H9 (cell line): ENCODE measurements at regions not wholly inside any gene's neighbourhood (a gene's known extent, or its start where the extent isn't known, plus 50 kb on each side); places are given as distances from the start of the nearest gene placed in this dataset.
"Not testable (repeated sequence)": the region's sequence is repeated elsewhere in the genome, so short reads cannot be mapped to it uniquely, and the experiment has no call there.

Experiments
- DNase-seq: peaks from one replicate; pipeline ENCODE4 v3.0.0-alpha.2; 2017
- H2AFZ ChIP-seq: one replicate; pipeline ENCODE4 v1.6.1; 2013; ENCODE audit warnings: mild to moderate bottlenecking, low read length, control low read depth, moderate library complexity
- H2AK5ac ChIP-seq: 2 replicates; pipeline ENCODE4 v1.6.1; 2013; ENCODE audit warnings: low read length, control low read depth, mixed read lengths; ENCODE audit not compliant: insufficient read length
- H2BK120ac ChIP-seq: one replicate; pipeline ENCODE4 v1.6.1; 2013; ENCODE audit warnings: low read depth, mild to moderate bottlenecking, low read length, control low read depth, inconsistent platforms; ENCODE audit not compliant: poor library complexity, severe bottlenecking
- H2BK12ac ChIP-seq: 2 replicates; pipeline ENCODE4 v1.6.1; 2013; ENCODE audit warnings: low read length, control low read depth, mixed read lengths, low read depth; ENCODE audit not compliant: insufficient read length
- H2BK15ac ChIP-seq: 2 replicates; pipeline ENCODE4 v1.6.1; 2013; ENCODE audit warnings: low read depth, low read length, control low read depth
- H2BK20ac ChIP-seq: one replicate; pipeline ENCODE4 v1.6.1; 2013; ENCODE audit warnings: low read depth, mild to moderate bottlenecking, low read length, control low read depth, inconsistent platforms; ENCODE audit not compliant: poor library complexity, severe bottlenecking
- H2BK5ac ChIP-seq: 2 replicates; pipeline ENCODE4 v1.6.1; 2013; ENCODE audit warnings: low read length, control low read depth, mixed read lengths; ENCODE audit not compliant: insufficient read length
- H3K14ac ChIP-seq: 2 replicates; pipeline ENCODE4 v1.6.1; 2013; ENCODE audit warnings: low read length, control low read depth; ENCODE audit not compliant: insufficient read depth
- H3K18ac ChIP-seq: 2 replicates; pipeline ENCODE4 v1.6.1; 2013; ENCODE audit warnings: low read depth, mild to moderate bottlenecking, mixed read lengths, low read length, control low read depth; ENCODE audit not compliant: insufficient read length
- H3K23ac ChIP-seq: 2 replicates; pipeline ENCODE4 v1.6.1; 2013; ENCODE audit warnings: low read length, control low read depth, mixed read lengths, low read depth; ENCODE audit not compliant: insufficient read length
- H3K23me2 ChIP-seq: 2 replicates; pipeline ENCODE4 v1.6.1; 2013; ENCODE audit warnings: low read depth, mild to moderate bottlenecking, mixed read lengths, low read length, control low read depth; ENCODE audit not compliant: insufficient read length, poor library complexity, severe bottlenecking
- H3K27ac ChIP-seq: 2 replicates; pipeline ENCODE4 v1.5.1; 2013; ENCODE audit warnings: low read length, control low read depth, mixed read lengths, low read depth; ENCODE audit not compliant: insufficient read length
- H3K27me3 ChIP-seq: 2 replicates; pipeline ENCODE4 v1.6.1; 2013; ENCODE audit warnings: low read length, control low read depth, inconsistent platforms; ENCODE audit not compliant: insufficient read depth
- H3K4ac ChIP-seq: 2 replicates; pipeline ENCODE4 v1.6.1; 2013; ENCODE audit warnings: low read depth, mild to moderate bottlenecking, control low read depth, inconsistent platforms, low read length, moderate library complexity
- H3K4me1 ChIP-seq: 2 replicates; pipeline ENCODE4 v1.6.1; 2013; ENCODE audit warnings: low read length, control low read depth, inconsistent platforms; ENCODE audit not compliant: insufficient read depth
- H3K4me2 ChIP-seq: 2 replicates; pipeline ENCODE4 v1.6.1; 2013; ENCODE audit warnings: low read length, control low read depth, mixed read lengths; ENCODE audit not compliant: insufficient read length, insufficient read depth
- H3K56ac ChIP-seq: 2 replicates; pipeline ENCODE4 v1.6.1; 2013; ENCODE audit warnings: low read depth, mild to moderate bottlenecking, mixed read lengths, low read length, control low read depth; ENCODE audit not compliant: insufficient read length
- H3K79me1 ChIP-seq: 2 replicates; pipeline ENCODE4 v1.6.1; 2013; ENCODE audit warnings: low read depth, mild to moderate bottlenecking, moderate library complexity, low read length, control low read depth, inconsistent platforms; ENCODE audit not compliant: insufficient read depth, poor library complexity, severe bottlenecking
- H3K79me2 ChIP-seq: 2 replicates; pipeline ENCODE4 v1.6.1; 2013; ENCODE audit warnings: low read length, control low read depth, inconsistent platforms; ENCODE audit not compliant: insufficient read depth
- H3K9ac ChIP-seq: 2 replicates; pipeline ENCODE4 v1.6.1; 2013; ENCODE audit warnings: low read length, control low read depth, mixed read lengths; ENCODE audit not compliant: insufficient read length; ENCODE audit errors: extremely low read depth
- H3K9me3 ChIP-seq: one replicate; pipeline ENCODE4 v1.6.1; 2013; ENCODE audit warnings: low read depth, low read length, inconsistent platforms; ENCODE audit not compliant: control insufficient read depth
- H3T11ph ChIP-seq: one replicate; pipeline ENCODE4 v1.6.1; 2013; ENCODE audit warnings: mild to moderate bottlenecking, low read length, control low read depth, inconsistent platforms
- H4K20me1 ChIP-seq: one replicate; pipeline ENCODE4 v1.6.1; 2013; ENCODE audit not compliant: control insufficient read depth, insufficient read length, insufficient read depth
- H4K5ac ChIP-seq: 2 replicates; pipeline ENCODE4 v1.6.1; 2013; ENCODE audit warnings: low read depth, mild to moderate bottlenecking, mixed read lengths, low read length, control low read depth; ENCODE audit not compliant: insufficient read length
- H4K8ac ChIP-seq: replicated peaks from 2 replicates; pipeline ENCODE4 v1.6.1; 2013; ENCODE audit warnings: low read length, control low read depth, mixed read lengths, low read depth; ENCODE audit not compliant: insufficient read length
- H4K91ac ChIP-seq: 2 replicates; pipeline ENCODE4 v1.6.1; 2013; ENCODE audit warnings: low read depth, mild to moderate bottlenecking, moderate library complexity, mixed read lengths, low read length, control low read depth; ENCODE audit not compliant: insufficient read length
- H3K27ac Mint-ChIP-seq, 3 experiments: 2 replicates in 2 of 3; 3 replicates in 1 of 3; pipeline ENCODE4 v1.8.0; 2020 to 2021; ENCODE audit warnings: mixed read lengths in 3 of 3, mild to moderate bottlenecking in 1 of 3, moderate library complexity in 1 of 3
- H3K27me3 Mint-ChIP-seq: 2 replicates; pipeline ENCODE4 v1.8.0; 2021; ENCODE audit warnings: low read depth, mild to moderate bottlenecking, moderate library complexity, mixed read lengths
- H3K36me3 Mint-ChIP-seq, 3 experiments: 2 replicates in 2 of 3; 3 replicates in 1 of 3; pipeline ENCODE4 v1.8.0; 2020 to 2021; ENCODE audit warnings: low read depth in 3 of 3, mixed read lengths in 3 of 3; ENCODE audit not compliant: insufficient read depth in 1 of 3
- H3K4me1 Mint-ChIP-seq, 2 experiments: 2 replicates each; pipeline ENCODE4 v1.8.0; 2020; ENCODE audit warnings: mixed read lengths in 2 of 2
- H3K4me3 Mint-ChIP-seq, 2 experiments: 2 replicates in 1 of 2; 3 replicates in 1 of 2; pipeline ENCODE4 v1.8.0; 2020 to 2021; ENCODE audit warnings: mild to moderate bottlenecking in 2 of 2, mixed read lengths in 2 of 2, moderate library complexity in 1 of 2
- H3K9me3 Mint-ChIP-seq, 2 experiments: 2 replicates in 1 of 2; 3 replicates in 1 of 2; pipeline ENCODE4 v1.8.0; 2020; ENCODE audit warnings: mild to moderate bottlenecking in 2 of 2, mixed read lengths in 2 of 2, moderate library complexity in 1 of 2
- WGBS: extraction: QIAGEN DNeasy Blood & Tissue Kit; methylation state at CpG from one replicate; pipeline ENCODE4 v1.1.7; 2013; ENCODE audit warnings: missing lambda C conversion rate, low lambda C conversion rate, mixed read lengths; ENCODE audit not compliant: insufficient read length; ENCODE audit errors: extremely low coverage; 5-methylcytosine and 5-hydroxymethylcytosine counted together

GRCh38 chr1:143850637-143851036 lies 121.1 kb downstream of the FAM72C start:
- H3K4me1 Mint-ChIP-seq, H3K79me2 ChIP-seq, H3K4me3 Mint-ChIP-seq, H3K23ac ChIP-seq, H3K56ac ChIP-seq, H4K8ac ChIP-seq, H3K18ac ChIP-seq, H3K27me3 Mint-ChIP-seq, H4K20me1 ChIP-seq, H3K79me1 ChIP-seq, H3K4me1 ChIP-seq, H3K27ac ChIP-seq, H3K9me3 ChIP-seq, H3K14ac ChIP-seq, H3K4me2 ChIP-seq, DNase-seq, H2BK20ac ChIP-seq, H2BK120ac ChIP-seq, H3T11ph ChIP-seq, H3K27ac Mint-ChIP-seq, H3K23me2 ChIP-seq, H2BK5ac ChIP-seq, H3K4ac ChIP-seq, H4K91ac ChIP-seq, H2BK12ac ChIP-seq, H3K27me3 ChIP-seq, H3K9ac ChIP-seq, H2AFZ ChIP-seq, H4K5ac ChIP-seq, H3K36me3 Mint-ChIP-seq, H2AK5ac ChIP-seq, H2BK15ac ChIP-seq: not testable (repeated sequence)
- WGBS: no CpG with 5 or more reads among the region's 2 CpGs
- H3K9me3 Mint-ChIP-seq: peaks cover 32 to 40% of the 10 kb centered on the region in 2 experiments

GRCh38 chr1:143848859-143849258 lies 122.9 kb downstream of the FAM72C start:
- H4K91ac ChIP-seq, H4K5ac ChIP-seq, H3K4me3 Mint-ChIP-seq, H3K79me2 ChIP-seq, H3K36me3 Mint-ChIP-seq, H2BK120ac ChIP-seq, H3K27ac Mint-ChIP-seq, H3K23ac ChIP-seq, H3K4me1 Mint-ChIP-seq, H2AFZ ChIP-seq, H3K9me3 ChIP-seq, H2BK12ac ChIP-seq, H3K4ac ChIP-seq, H2AK5ac ChIP-seq, H3K27me3 Mint-ChIP-seq, H3K9ac ChIP-seq, H3K4me2 ChIP-seq, H3K23me2 ChIP-seq, H3K14ac ChIP-seq, H4K20me1 ChIP-seq, H3K79me1 ChIP-seq, H2BK15ac ChIP-seq, H3K27me3 ChIP-seq, H3K56ac ChIP-seq, H3K18ac ChIP-seq, H3K27ac ChIP-seq, H3T11ph ChIP-seq, H2BK5ac ChIP-seq, DNase-seq, H4K8ac ChIP-seq, H2BK20ac ChIP-seq, H3K4me1 ChIP-seq: not testable (repeated sequence)
- peaks cover 41 to 51% of the 10 kb centered on the region in 2 experiments for H3K9me3 Mint-ChIP-seq

GRCh38 chr1:143845193-143845592 lies 126.6 kb downstream of the FAM72C start:
- not testable (repeated sequence) for H3K27me3 Mint-ChIP-seq, H2AK5ac ChIP-seq, H3K4me1 ChIP-seq, H3K27me3 ChIP-seq, H3K4me1 Mint-ChIP-seq, H4K20me1 ChIP-seq, H3K36me3 Mint-ChIP-seq, DNase-seq, H3K79me2 ChIP-seq, H3K4me2 ChIP-seq, H3K23me2 ChIP-seq, H4K91ac ChIP-seq, H3K79me1 ChIP-seq, H3K18ac ChIP-seq, H4K5ac ChIP-seq, H2BK12ac ChIP-seq, H4K8ac ChIP-seq, H3K23ac ChIP-seq, H3K9ac ChIP-seq, H3K27ac Mint-ChIP-seq, H2BK15ac ChIP-seq, H2BK20ac ChIP-seq, H3K14ac ChIP-seq, H3K56ac ChIP-seq, H2BK5ac ChIP-seq, H3K4me3 Mint-ChIP-seq, H3K9me3 ChIP-seq, H3T11ph ChIP-seq, H2AFZ ChIP-seq, H3K4ac ChIP-seq, H3K27ac ChIP-seq, H2BK120ac ChIP-seq
- no CpG with 5 or more reads among the region's 1 CpG for WGBS
- H3K9me3 Mint-ChIP-seq: peaks cover 33 to 40% of the 10 kb centered on the region in 2 experiments
